HCT116 (cell line): ENCODE measurements at regions not wholly inside any gene's neighbourhood (a gene's known extent, or its start where the extent isn't known, plus 50 kb on each side); places are given as distances from the start of the nearest gene placed in this dataset.

Experiments used
- ATAC-seq: fragments of 200-7000 bp; cut with Tn5 transposase; 2 replicates; pipeline ENCODE4 v1.9.1; 2020; ENCODE audit warnings: mild to moderate bottlenecking, moderate library complexity
- BruUV-seq: library from RNA; stranded (reverse); fragments of 400-500 nt; replicated peaks from 2 replicates; lab custom pipeline; 2021; lab: Mats Ljungman, UMichigan
- CTCF ChIA-PET: fragments of 300-600 bp; sonication (Branson Sonifier 250); formaldehyde crosslinking; loops from one replicate; lab custom pipeline; 2021; ENCODE audit warnings: antibody characterized with exemption; lab: Charles Lee
- POLR2A ChIA-PET: fragments of 300-600, 350-600 bp; sonication (Branson Sonifier 250); formaldehyde crosslinking; loops from one replicate; lab custom pipeline; 2021; ENCODE audit warnings: antibody characterized with exemption; lab: Charles Lee
- RAD21 ChIA-PET, 2 experiments: fragments of 300-600 bp; sonication (Branson Sonifier 250); formaldehyde crosslinking; loops; one replicate each; lab custom pipeline; 2023; ENCODE audit warnings: low total read pairs in 2 of 2; ENCODE audit not compliant: uncharacterized antibody in 2 of 2, unreplicated experiment in 2 of 2, low non-redundant PET in 1 of 2; lab: Charles Lee
- DNase-seq: peaks from one replicate; pipeline ENCODE4 v3.0.0-alpha.2; 2010; ENCODE audit warnings: low read depth, low spot score
- H2AFZ ChIP-seq: fragments of 200-600 bp; shearing (Covaris generic), sonication (generic); 2 replicates; pipeline ENCODE4 v1.6.1; 2017; ENCODE audit warnings: low read depth, mixed run types, mixed read lengths, antibody characterized with exemption, low read length; ENCODE audit not compliant: poor library complexity, severe bottlenecking
- H3K27ac ChIP-seq: 2 replicates; pipeline ENCODE4 v1.5.1; 2012; ENCODE audit warnings: low read depth, low read length
- H3K27me3 ChIP-seq: fragments of 200-600 bp; sonication (generic); 2 replicates; pipeline ENCODE4 v1.6.1; 2016; ENCODE audit warnings: mixed run types, low read length, mixed read lengths; ENCODE audit not compliant: insufficient read depth
- H3K36me3 ChIP-seq, 2 experiments: fragments of 200-500 bp in 1 of 2; fragments of 200-600 bp in 1 of 2; sonication (Bioruptor generic) in 1 of 2; sonication (generic) in 1 of 2; 2 replicates each; pipeline versions ENCODE4 v1.5.1 to v1.6.1; 2014 to 2016; ENCODE audit warnings: low read length in 2 of 2, inconsistent platforms in 1 of 2, mixed read lengths in 1 of 2, mixed run types in 1 of 2; ENCODE audit not compliant: insufficient read depth in 2 of 2, control insufficient read depth in 1 of 2
- H3K4me1 ChIP-seq, 2 experiments: fragments of 200-600 bp in 1 of 2; sonication (generic) in 1 of 2; 2 replicates each; pipeline versions ENCODE4 v1.5.1 to v1.6.1; 2012 to 2017; ENCODE audit warnings: low read length in 2 of 2, inconsistent platforms in 1 of 2, mild to moderate bottlenecking in 1 of 2, mixed read lengths in 1 of 2, mixed run types in 1 of 2, moderate library complexity in 1 of 2; ENCODE audit not compliant: insufficient read depth in 2 of 2, control insufficient read depth in 1 of 2
- H3K4me2 ChIP-seq: fragments of 200-600 bp; sonication (generic); 2 replicates; pipeline ENCODE4 v1.6.1; 2017; ENCODE audit warnings: mixed run types, low read length, mixed read lengths
- H3K4me3 ChIP-seq, 2 experiments: fragments of 200-600 bp in 1 of 2; sonication (generic) in 1 of 2; replicated peaks in 1 of 2; 2 replicates each; pipeline ENCODE4 v1.5.1; 2011 to 2016; ENCODE audit warnings: low read length in 2 of 2, control low read depth in 1 of 2, low read depth in 1 of 2, mild to moderate bottlenecking in 1 of 2, mixed read lengths in 1 of 2, mixed run types in 1 of 2
- H3K79me2 ChIP-seq: fragments of 200-600 bp; sonication (generic); 2 replicates; pipeline ENCODE4 v1.6.1; 2017; ENCODE audit warnings: mild to moderate bottlenecking, mixed run types, low read length, moderate library complexity, mixed read lengths; ENCODE audit not compliant: insufficient read depth
- H3K9ac ChIP-seq: fragments of 200-600 bp; sonication (generic); 2 replicates; pipeline ENCODE4 v1.6.1; 2016; ENCODE audit warnings: low read length, mixed read lengths
- H3K9me2 ChIP-seq: fragments of 200-600 bp; sonication (generic), shearing (Covaris generic); 2 replicates; pipeline ENCODE4 v1.6.1; 2017; ENCODE audit warnings: mixed run types, mild to moderate bottlenecking, moderate library complexity; ENCODE audit not compliant: insufficient read depth
- H3K9me3 ChIP-seq, 2 experiments: fragments of 200-500 bp in 1 of 2; fragments of 200-600 bp in 1 of 2; sonication (Bioruptor generic) in 1 of 2; sonication (generic) in 1 of 2; 2 replicates each; pipeline ENCODE4 v1.6.1; 2014 to 2017; ENCODE audit warnings: low read length in 2 of 2, mixed read lengths in 2 of 2, inconsistent platforms in 1 of 2, low read depth in 1 of 2, mild to moderate bottlenecking in 1 of 2, mixed run types in 1 of 2, moderate library complexity in 1 of 2; ENCODE audit not compliant: control insufficient read depth in 1 of 2, insufficient read depth in 1 of 2
- H4K20me1 ChIP-seq: fragments of 200-600 bp; sonication (generic), shearing (Covaris generic); 2 replicates; pipeline ENCODE4 v1.6.1; 2017; ENCODE audit warnings: mixed run types, mild to moderate bottlenecking, moderate library complexity; ENCODE audit not compliant: insufficient read depth
- CEBPB ChIP-seq: IDR thresholded peaks from 2 replicates; pipeline ENCODE4 v1.6.1; 2012; ENCODE audit warnings: low read depth
- EGR1 ChIP-seq: IDR thresholded peaks from 2 replicates; pipeline ENCODE4 v1.6.1; 2012; ENCODE audit warnings: low read depth
- ELF1 ChIP-seq: IDR thresholded peaks from 2 replicates; pipeline ENCODE4 v1.6.1; 2012; ENCODE audit warnings: low read depth, borderline replicate concordance
- EZH2phosphoT487 ChIP-seq: fragments of 200-600 bp; IDR thresholded peaks from 2 replicates; pipeline ENCODE4 v1.6.1; 2018; ENCODE audit warnings: antibody characterized with exemption, borderline replicate concordance
- JUND ChIP-seq: IDR thresholded peaks from 2 replicates; pipeline ENCODE4 v1.6.1; 2012
- POLR2A ChIP-seq: IDR thresholded peaks from 2 replicates; pipeline ENCODE4 v1.7.0; 2011; ENCODE audit warnings: borderline replicate concordance; ENCODE audit not compliant: insufficient read depth, insufficient read length; ENCODE audit errors: extremely low read depth
- RAD21 ChIP-seq: IDR thresholded peaks from 2 replicates; pipeline ENCODE4 v1.6.1; 2012; ENCODE audit warnings: low read depth, mild to moderate bottlenecking
- SIN3A ChIP-seq: IDR thresholded peaks from 2 replicates; pipeline ENCODE4 v1.6.1; 2012; ENCODE audit warnings: low read depth
- SP1 ChIP-seq: IDR thresholded peaks from 2 replicates; pipeline ENCODE4 v1.6.1; 2012; ENCODE audit warnings: low read depth
- SRF ChIP-seq: IDR thresholded peaks from 2 replicates; pipeline ENCODE4 v1.6.1; 2012; ENCODE audit warnings: low read depth
- TCF7L2 ChIP-seq: IDR thresholded peaks from 2 replicates; pipeline ENCODE4 v1.7.0; 2011; ENCODE audit warnings: borderline replicate concordance, inconsistent platforms; ENCODE audit not compliant: insufficient read depth, insufficient read length; ENCODE audit errors: extremely low read depth
- ZFX ChIP-seq: fragments of 450-650 bp; IDR thresholded peaks from 2 replicates; pipeline ENCODE4 v1.6.1; 2017
- intact Hi-C: fragments of 100-400 bp; cut with micrococcal nuclease; formaldehyde crosslinking; loops from 2 replicates; pipeline ENCODE4 v1.10.0; 2022
- TF ChIP-seq, protein P1 (sequence below), 3 experiments: fragments of 200-600 bp in 1 of 3; sonication (generic) in 1 of 3; IDR thresholded peaks in 2 of 3; conservative IDR thresholded peaks in 1 of 3; 2 replicates each; pipeline ENCODE4 v1.5.1; 2012 to 2017; ENCODE audit warnings: low read depth in 2 of 3, low read length in 2 of 3, antibody characterized with exemption in 1 of 3, borderline replicate concordance in 1 of 3, control low read depth in 1 of 3, mild to moderate bottlenecking in 1 of 3, mixed read lengths in 1 of 3, mixed run types in 1 of 3, moderate library complexity in 1 of 3; ENCODE audit not compliant: insufficient read depth in 1 of 3
- TF ChIP-seq, protein P2 (sequence below): IDR thresholded peaks from 2 replicates; pipeline ENCODE4 v1.6.1; 2012
- TF ChIP-seq, protein P3 (sequence below): IDR thresholded peaks from 2 replicates; pipeline ENCODE4 v1.6.1; 2011; ENCODE audit warnings: mild to moderate bottlenecking, low read length, moderate library complexity; ENCODE audit not compliant: insufficient replicate concordance; ENCODE audit errors: extremely low read depth
- TF ChIP-seq, protein P4 (sequence below): IDR thresholded peaks from 2 replicates; pipeline ENCODE4 v1.6.1; 2012; ENCODE audit warnings: low read depth

DNA sequence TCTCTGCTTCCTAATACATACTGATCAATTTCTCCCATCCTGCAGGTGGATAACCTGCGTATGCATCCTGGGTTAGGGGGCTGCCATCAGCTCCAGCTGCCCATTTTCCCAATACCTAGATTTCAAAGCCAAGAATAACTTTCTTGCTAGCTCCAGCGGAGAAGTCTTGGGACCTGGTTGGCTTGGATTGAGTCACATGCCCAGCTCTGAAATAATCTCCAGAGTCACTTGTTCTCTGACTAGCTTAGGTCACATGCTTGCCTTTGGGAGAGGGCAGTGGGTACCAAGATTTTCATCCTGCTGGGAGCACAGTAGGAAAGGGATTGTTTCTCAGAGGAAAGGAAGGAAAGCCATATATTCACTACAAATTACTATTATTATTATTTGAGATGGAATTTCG lies 70.0 kb upstream of the ELAC2 start:
- ChIA-PET POLR2A (no interaction called here), CTCF (no interaction called here), RAD21 (no interaction called here)
- no peaks in the 10 kb centered on the region for H3K9me3 ChIP-seq
- no peaks in the 10 kb centered on the region for H3K4me1 ChIP-seq
- no peaks in the 10 kb centered on the region for H3K79me2 ChIP-seq
- no peaks in the 10 kb centered on the region for H3K9me2 ChIP-seq
- ATAC-seq (no peak), DNase-seq (no peak)
- H3K9ac ChIP-seq = no peak overlapping the region
- no peak overlapping the region for H3K4me3 ChIP-seq
- H3K27me3 ChIP-seq = peaks cover 41% of the 10 kb centered on the region
- no peak overlapping the region for H3K4me2 ChIP-seq
- H3K27ac ChIP-seq = no peak overlapping the region
- intact Hi-C loops = no loop called here
- no peaks in the 10 kb centered on the region for H4K20me1 ChIP-seq
- no TSS peak for BruUV-seq
- no peak overlapping the region for H2AFZ ChIP-seq
- H3K36me3 ChIP-seq = no peaks in the 10 kb centered on the region
- TF ChIP-seq TCF7L2 (no peak), SRF (no peak), JUND (no peak), ZFX (no peak), SIN3A (no peak), POLR2A (no peak), RAD21 (no peak), SP1 (no peak), ELF1 (no peak), CEBPB (no peak), EZH2phosphoT487 (no peak), EGR1 (no peak)
- TF ChIP-seq, protein P1, sequence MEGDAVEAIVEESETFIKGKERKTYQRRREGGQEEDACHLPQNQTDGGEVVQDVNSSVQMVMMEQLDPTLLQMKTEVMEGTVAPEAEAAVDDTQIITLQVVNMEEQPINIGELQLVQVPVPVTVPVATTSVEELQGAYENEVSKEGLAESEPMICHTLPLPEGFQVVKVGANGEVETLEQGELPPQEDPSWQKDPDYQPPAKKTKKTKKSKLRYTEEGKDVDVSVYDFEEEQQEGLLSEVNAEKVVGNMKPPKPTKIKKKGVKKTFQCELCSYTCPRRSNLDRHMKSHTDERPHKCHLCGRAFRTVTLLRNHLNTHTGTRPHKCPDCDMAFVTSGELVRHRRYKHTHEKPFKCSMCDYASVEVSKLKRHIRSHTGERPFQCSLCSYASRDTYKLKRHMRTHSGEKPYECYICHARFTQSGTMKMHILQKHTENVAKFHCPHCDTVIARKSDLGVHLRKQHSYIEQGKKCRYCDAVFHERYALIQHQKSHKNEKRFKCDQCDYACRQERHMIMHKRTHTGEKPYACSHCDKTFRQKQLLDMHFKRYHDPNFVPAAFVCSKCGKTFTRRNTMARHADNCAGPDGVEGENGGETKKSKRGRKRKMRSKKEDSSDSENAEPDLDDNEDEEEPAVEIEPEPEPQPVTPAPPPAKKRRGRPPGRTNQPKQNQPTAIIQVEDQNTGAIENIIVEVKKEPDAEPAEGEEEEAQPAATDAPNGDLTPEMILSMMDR (IDR thresholded peaks at IDR 0.05 in 2 of 3, conservative IDR thresholded peaks at IDR 0.05 in 1 of 3; ENCODE audit: borderline replicate concordance in 1 of 3, insufficient read depth in 1 of 3, low read depth in 2 of 3, low read length in 2 of 3) = no peak
- TF ChIP-seq, protein P2, sequence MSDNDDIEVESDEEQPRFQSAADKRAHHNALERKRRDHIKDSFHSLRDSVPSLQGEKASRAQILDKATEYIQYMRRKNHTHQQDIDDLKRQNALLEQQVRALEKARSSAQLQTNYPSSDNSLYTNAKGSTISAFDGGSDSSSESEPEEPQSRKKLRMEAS = no peak
- TF ChIP-seq, protein P3, sequence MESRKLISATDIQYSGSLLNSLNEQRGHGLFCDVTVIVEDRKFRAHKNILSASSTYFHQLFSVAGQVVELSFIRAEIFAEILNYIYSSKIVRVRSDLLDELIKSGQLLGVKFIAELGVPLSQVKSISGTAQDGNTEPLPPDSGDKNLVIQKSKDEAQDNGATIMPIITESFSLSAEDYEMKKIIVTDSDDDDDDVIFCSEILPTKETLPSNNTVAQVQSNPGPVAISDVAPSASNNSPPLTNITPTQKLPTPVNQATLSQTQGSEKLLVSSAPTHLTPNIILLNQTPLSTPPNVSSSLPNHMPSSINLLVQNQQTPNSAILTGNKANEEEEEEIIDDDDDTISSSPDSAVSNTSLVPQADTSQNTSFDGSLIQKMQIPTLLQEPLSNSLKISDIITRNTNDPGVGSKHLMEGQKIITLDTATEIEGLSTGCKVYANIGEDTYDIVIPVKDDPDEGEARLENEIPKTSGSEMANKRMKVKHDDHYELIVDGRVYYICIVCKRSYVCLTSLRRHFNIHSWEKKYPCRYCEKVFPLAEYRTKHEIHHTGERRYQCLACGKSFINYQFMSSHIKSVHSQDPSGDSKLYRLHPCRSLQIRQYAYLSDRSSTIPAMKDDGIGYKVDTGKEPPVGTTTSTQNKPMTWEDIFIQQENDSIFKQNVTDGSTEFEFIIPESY = no peak
- TF ChIP-seq, protein P4, sequence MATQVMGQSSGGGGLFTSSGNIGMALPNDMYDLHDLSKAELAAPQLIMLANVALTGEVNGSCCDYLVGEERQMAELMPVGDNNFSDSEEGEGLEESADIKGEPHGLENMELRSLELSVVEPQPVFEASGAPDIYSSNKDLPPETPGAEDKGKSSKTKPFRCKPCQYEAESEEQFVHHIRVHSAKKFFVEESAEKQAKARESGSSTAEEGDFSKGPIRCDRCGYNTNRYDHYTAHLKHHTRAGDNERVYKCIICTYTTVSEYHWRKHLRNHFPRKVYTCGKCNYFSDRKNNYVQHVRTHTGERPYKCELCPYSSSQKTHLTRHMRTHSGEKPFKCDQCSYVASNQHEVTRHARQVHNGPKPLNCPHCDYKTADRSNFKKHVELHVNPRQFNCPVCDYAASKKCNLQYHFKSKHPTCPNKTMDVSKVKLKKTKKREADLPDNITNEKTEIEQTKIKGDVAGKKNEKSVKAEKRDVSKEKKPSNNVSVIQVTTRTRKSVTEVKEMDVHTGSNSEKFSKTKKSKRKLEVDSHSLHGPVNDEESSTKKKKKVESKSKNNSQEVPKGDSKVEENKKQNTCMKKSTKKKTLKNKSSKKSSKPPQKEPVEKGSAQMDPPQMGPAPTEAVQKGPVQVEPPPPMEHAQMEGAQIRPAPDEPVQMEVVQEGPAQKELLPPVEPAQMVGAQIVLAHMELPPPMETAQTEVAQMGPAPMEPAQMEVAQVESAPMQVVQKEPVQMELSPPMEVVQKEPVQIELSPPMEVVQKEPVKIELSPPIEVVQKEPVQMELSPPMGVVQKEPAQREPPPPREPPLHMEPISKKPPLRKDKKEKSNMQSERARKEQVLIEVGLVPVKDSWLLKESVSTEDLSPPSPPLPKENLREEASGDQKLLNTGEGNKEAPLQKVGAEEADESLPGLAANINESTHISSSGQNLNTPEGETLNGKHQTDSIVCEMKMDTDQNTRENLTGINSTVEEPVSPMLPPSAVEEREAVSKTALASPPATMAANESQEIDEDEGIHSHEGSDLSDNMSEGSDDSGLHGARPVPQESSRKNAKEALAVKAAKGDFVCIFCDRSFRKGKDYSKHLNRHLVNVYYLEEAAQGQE = no peak
